Ovary (tissue), 3 donors: ENCODE measurements at regions not wholly inside any gene's neighbourhood (a gene's known extent, or its start where the extent isn't known, plus 50 kb on each side); places are given as distances from the start of the nearest gene placed in this dataset.
"Not testable (repeated sequence)": the region's sequence is repeated elsewhere in the genome, so short reads cannot be mapped to it uniquely, and the experiment has no call there.

Source experiments
- EP300 ChIP-seq: sonication (generic); formaldehyde crosslinking; IDR thresholded peaks from one replicate; pipeline ENCODE4 v1.6.1; 2017; ENCODE audit warnings: antibody characterized with exemption
- POLR2A ChIP-seq: fragments of 450-650 bp; IDR thresholded peaks from one replicate; pipeline ENCODE4 v1.6.1; 2017; ENCODE audit warnings: antibody characterized with exemption, mild to moderate bottlenecking, moderate library complexity
- TF ChIP-seq, protein P1 (sequence below), 3 donors: fragments of 450-650 bp in 2 of 3; fragments of 200-600 bp in 1 of 3; IDR thresholded peaks; one replicate each; pipeline versions ENCODE4 v1.5.1 to v1.8.0; 2016 to 2022; ENCODE audit warnings: antibody characterized with exemption in 3 of 3, mild to moderate bottlenecking in 1 of 3
- donor health status: DM: no; HTN: no; CAD: no.

DNA sequence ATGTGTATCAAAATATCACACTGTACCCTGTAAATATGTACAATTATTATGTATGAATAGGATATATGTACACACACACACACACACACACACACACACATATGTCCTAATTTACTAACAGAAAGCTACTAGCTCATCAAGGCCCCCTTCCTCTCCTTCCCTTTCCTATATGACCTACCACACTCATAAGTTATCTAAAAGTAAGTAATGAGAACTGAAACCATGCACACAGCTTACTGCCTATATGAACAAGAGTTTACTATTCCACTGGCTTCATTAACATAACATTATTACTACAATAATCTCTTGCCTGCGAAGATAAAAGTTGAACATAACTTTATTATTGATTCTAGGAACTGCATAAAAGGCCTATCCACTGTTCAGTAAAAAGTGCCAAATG, 83.8 kb downstream of the MAGED4 start:
- not testable (repeated sequence) for TF ChIP-seq POLR2A, EP300
- TF ChIP-seq, protein P1, sequence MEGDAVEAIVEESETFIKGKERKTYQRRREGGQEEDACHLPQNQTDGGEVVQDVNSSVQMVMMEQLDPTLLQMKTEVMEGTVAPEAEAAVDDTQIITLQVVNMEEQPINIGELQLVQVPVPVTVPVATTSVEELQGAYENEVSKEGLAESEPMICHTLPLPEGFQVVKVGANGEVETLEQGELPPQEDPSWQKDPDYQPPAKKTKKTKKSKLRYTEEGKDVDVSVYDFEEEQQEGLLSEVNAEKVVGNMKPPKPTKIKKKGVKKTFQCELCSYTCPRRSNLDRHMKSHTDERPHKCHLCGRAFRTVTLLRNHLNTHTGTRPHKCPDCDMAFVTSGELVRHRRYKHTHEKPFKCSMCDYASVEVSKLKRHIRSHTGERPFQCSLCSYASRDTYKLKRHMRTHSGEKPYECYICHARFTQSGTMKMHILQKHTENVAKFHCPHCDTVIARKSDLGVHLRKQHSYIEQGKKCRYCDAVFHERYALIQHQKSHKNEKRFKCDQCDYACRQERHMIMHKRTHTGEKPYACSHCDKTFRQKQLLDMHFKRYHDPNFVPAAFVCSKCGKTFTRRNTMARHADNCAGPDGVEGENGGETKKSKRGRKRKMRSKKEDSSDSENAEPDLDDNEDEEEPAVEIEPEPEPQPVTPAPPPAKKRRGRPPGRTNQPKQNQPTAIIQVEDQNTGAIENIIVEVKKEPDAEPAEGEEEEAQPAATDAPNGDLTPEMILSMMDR (IDR thresholded peaks at IDR 0.05) = not testable (repeated sequence)
